Umbilical cord (tissue), 1 donor: ENCODE measurements at regions not wholly inside any gene's neighbourhood (a gene's known extent, or its start where the extent isn't known, plus 50 kb on each side); places are given as distances from the start of the nearest gene placed in this dataset.
"Not testable (repeated sequence)": the region's sequence is repeated elsewhere in the genome, so short reads cannot be mapped to it uniquely, and the experiment has no call there.

Experiments
- DNase-seq: peaks from one replicate; pipeline ENCODE4 v3.0.0-alpha.2; 2015; ENCODE audit warnings: low spot score

DNA sequence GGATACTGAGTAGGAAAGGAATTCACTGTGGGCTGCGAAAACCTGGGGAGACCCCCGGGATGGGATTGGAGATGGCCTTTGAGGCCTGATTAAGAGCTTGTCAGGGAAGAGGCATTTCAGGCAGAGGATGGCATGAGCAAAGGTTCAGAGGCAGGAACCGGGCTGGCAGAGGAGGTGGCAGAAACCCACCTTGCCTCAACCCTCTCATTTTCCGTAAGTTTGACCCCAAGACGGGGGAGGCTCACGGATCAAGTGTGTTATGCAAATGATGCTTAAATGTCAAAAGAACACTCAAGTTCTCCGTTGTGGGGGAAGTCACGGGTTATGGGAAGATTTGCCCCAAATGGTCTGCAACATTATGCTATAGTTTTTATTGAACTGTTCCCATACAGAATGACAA, 88.3 kb downstream of the MYCN start:
- DNase-seq, result no peak

DNA sequence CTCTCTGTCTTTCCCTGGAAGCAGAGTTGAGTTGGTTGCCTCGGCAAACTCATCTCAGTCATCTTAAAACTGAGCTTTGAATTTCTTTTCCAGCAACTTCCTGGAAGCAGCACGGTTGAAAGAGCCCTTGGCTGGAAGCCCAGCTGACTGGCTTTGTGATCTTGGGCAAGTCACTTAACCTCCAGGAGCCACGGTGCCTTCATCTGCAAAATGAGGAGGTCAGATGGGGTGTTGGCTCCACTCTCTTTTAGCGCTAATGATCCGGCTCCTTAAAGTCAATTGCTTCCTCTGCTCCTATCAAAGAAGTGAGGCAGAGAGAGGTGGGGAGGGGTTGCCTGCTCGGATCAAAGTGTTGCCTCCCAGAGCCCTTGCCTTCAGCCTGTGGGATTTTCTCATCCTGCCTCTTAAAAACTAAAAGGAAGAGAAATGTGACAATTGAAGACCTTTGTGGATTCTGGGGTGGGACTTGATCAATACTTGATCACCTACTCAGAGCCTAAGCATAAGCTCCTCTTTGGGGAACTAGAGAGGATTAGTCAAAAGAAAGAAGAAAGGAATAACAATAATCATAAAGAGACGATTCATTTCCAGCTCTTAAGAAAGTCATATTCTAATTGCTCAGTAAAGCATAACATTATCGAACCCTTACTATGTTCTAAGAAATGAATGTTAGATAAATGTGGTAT, 86.6 kb downstream of the MYCN start:
- DNase-seq, result no peak

DNA sequence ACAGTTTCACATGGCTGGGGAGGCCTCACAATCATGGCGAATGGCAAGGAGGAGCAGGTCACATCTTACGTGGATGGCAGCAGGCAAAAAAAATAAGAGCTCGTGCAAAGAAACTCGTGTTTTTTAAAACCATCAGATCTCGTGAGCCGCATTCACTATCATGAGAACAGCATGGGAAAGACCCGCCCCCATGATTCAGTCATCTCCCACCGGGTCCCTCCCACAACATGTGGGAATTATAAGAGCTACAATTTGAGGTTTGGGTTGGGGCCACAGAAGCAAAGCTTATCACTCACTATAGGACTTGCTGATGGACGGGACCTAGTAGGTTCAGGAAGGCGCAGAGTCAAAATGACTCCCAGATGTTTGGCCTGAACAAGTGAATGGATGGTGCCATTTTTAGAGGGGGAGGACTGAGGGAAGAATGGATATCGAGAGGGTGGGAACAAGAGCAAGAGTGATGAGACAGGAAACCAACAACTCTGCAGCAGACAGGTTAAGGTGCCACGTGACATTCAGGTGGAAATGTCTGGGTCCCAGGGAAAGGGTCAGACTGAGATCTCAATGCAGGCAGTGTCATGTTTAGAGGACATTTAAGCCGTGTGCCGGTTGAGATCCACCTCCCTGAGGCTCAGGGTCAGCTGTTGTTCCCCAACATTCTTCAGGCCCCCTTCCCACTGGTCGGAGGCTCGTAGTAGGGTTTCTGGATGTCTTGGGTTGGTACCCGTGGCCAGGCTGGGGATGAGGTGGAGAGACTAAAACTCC, 85.7 kb downstream of the MYCN start:
- DNase-seq, result no peak

DNA sequence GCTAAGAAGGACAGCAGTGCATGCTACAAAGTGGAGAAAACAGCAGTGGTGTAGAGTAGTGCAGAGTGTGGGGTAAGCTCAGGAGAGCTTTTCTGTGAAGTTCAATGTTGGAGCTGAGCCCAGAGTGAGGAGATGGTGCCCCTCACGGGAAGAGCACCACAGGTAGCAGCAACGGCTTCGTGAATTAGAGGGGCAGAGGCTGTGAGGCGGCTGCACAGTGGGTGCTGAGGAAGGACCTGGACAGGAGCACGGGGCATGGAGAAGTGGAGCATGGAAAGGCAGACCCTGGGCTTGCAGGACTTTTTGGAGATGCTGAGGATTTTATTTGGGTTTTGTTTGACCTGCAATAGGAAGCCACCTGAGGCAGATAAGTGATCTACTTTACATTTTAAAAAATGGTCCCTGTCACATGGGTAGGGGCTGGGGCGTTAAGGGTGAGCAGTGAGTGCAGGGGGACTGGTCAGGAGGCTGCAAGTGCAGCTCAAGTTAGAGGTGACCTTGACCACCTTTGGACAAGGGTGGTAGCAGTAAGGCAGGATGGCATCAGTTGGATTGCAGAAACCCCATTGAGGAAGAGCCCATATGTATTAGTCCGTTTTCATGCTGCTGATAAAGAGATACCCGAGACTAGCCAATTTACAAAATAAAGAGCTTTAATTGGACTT, 85.0 kb downstream of the MYCN start:
- no peak for DNase-seq

GRCh38 chr2:16024628-16025027, 84.3 kb downstream of the MYCN start:
- not testable (repeated sequence) for DNase-seq

GRCh38 chr2:16023506-16024360, 83.4 kb downstream of the MYCN start:
- DNase-seq, result no peak

DNA sequence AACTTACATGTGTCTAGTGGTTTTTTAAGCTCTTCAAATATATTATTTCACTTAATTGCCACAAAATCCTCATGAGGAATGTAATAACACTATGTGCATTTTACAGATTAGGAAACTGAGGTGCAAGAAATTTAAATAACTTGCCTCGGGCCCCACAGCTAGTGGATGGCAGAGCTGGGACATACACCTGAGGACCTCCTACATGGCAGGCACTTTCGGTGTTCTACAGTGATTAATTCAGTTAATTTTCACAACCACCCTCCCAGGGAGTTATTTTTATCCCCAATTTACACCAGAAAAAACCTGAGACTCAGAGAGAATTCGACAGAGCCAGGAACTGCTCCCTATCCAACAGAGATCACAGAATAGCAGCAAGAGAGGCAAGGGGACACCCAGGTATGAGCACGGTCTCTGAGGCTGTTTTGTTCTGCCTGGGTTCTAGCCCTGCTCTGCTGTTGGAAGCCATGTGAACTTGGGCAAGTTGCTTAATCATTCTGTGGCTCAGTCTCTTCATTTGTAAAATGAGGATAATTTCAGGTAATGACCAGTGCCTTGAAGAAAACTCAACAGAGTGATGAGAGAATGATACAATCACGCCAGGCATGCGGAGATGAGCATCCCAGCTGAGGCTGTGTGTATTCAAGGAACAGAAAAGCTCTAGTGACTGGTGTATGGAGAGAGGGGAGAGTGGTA, 82.3 kb downstream of the MYCN start:
- no peak for DNase-seq

DNA sequence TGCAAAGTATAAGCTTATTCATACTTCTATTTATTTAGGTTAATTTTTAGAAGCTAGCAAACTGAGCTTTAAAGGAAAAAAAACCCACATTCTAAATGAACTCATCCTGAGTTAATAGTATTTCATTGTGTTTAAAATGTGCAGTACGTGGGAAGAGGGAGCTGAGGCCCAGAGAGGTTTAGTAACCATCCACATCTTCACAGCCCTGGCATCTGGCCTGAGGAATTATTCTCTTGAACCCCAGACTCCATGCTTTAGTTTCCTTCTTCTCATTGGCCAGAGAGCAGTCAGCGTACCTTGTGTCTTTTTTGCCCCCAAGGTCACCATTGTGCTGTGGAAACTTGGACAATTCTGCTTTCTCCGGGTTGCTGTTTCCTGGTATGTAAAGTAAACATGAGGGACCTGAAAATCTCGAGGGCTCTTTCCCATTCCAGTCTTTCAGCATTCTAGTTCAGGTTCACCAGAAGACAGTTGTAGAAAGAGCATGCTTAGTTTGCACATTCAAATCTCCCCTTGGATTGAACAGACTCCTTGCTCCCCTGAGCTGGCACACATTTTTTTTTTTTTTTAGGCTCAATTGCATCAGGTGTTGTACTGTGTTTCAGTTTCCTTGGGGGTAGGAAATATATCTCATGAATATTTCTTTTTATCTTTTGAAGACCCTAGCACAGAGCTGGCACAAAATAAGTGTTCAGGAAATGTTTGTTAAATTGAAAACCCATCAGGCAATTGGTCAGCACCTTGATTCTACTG, 81.4 kb downstream of the MYCN start:
- DNase-seq, result no peak

DNA sequence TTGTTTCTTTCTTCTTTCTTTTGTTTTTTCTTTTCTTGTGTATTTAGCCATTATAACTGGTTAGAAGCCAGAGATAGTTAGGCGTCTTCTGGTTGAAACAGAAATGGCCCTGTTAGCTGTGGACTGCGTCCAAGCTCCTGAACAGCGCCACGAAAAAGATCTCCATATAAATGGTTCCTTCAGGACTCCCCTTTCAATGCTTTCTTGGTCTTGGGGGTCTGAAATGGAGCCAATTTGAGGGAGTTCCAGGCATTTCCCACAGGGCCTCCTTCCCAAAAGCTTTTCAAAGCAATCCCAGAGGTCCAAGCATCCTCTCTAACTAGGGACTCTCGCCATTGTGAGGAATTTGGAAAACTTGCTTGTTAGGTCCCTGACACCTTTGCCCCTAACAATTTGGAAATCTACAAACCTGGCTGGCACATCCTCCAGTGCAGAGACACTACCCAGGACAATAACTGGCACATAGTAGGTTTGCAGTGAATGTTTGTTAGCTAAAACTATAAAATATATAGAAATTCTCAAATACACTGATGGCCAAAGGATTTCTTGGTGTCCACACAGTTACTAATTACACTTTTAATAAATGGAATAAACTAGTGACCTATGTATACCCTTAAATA, 80.1 kb downstream of the MYCN start:
- no peak for DNase-seq

- DNase-seq, result no peak
Observed at GRCh38 chr2:16019617-16020351, 79.4 kb downstream of the MYCN start.

DNA sequence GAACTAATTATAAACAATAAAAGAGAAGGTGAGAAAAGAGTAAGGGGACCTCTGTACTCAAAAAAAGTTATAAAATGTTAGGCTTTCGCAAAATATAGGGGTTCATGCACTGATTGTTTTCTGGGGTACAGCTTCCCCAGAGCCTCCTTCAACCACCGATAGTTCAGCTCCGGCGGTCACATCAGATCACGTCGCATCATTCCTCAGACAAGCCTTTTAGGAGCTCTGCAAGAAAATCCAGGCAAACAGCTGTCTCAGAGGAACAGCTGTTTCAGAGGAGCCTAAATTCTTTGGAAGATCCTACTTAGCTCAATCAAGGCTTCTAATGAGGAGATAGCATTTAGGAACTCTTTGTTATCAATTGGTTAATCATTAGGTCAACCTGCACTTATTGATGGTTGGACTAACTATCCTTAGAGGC, 78.7 kb downstream of the MYCN start:
- peak; percentile 30 for DNase-seq

DNA sequence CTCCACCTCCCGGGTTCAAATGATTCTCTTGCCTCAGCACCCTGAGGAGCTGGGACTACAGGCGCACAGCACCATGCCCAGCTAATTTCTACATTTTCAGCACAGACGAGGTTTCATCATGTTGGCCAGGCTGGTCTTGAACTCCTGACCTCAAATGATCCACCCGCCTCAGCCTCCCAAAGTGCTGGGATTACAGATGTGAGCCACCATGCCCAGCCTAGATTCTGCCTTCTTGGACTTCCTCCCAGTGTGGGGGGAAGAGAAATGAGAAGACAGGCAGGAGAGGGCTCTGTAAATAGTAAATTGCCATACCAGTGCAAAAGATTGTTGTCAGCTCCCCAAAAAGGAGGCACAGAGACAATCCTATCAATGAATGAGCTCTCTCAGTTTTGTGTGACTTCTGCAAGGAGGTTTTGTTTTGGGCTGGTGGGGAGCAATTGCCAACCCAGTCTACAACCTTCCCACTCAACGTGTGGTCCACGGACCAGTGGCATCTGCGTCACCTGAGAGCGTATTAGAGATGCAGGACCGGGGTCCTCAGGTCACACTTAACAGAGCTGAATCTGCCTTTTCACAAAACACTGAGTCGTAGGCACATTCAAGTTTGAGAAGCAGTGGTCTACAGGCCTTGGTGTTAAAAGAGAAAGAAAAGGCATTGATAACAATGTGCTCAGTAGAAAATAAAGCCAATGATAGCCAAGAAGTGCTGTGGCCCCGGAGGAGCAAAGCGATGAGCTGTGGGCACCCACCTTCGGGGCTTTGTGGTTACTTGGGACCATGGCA, 78.1 kb downstream of the MYCN start:
- no peak for DNase-seq

DNA sequence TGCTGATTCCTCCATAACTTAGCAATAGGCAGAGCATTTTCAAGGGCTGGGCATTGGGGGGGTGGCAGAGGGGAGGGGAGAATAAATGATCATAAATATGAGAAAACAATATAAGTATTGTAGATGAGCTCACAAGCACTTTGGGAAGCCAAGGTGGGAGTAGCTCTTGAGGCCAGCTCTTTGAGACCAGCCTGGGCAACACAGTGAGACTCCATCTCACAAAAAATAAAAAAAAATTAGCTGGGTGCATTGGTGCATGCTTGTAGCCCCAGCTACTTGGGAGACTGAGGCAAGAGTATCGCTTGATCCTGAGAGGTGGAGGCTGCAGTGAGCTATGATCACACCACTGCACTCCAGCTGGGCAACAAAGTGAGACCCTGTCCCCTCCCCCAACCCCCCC, 75.9 kb downstream of the MYCN start:
- DNase-seq, result no peak

DNA sequence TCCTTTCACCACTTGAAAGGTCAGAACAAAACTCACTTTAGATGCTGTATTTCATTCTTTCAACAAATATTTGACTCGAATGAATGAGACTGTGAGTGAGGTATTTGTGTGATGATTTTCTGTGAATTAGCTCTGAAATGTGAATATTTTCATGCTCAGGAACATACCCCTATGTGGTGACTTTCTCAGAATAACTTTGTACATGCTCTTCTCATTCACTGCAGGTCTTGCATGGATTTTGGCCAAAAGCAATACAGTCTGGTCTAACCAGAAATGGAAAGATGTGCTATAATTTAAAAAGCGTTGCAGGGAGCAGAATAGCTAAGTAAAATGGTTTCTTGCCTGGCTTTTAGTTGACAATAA, 75.5 kb downstream of the MYCN start:
- DNase-seq, result no peak

- DNase-seq, result no peak
Observed at GRCh38 chr2:16015210-16015902, 75.0 kb downstream of the MYCN start.

GRCh38 chr2:16014802-16015201, 74.5 kb downstream of the MYCN start:
- no peak for DNase-seq

- no peak for DNase-seq
Observed at GRCh38 chr2:16014041-16014787, 73.9 kb downstream of the MYCN start.
